WI38 (cell line): ENCODE measurements at regions not wholly inside any gene's neighbourhood (a gene's known extent, or its start where the extent isn't known, plus 50 kb on each side); places are given as distances from the start of the nearest gene placed in this dataset.

Source experiments
- H3K4me3 ChIP-seq: 2 replicates; pipeline ENCODE4 v1.5.1; 2011; ENCODE audit warnings: low read depth, mild to moderate bottlenecking, control low read depth, low read length
- TF ChIP-seq, protein P1 (sequence below): IDR thresholded peaks from 2 replicates; pipeline ENCODE4 v1.5.1; 2012; ENCODE audit warnings: low read depth, mild to moderate bottlenecking, control low read depth, low read length

DNA sequence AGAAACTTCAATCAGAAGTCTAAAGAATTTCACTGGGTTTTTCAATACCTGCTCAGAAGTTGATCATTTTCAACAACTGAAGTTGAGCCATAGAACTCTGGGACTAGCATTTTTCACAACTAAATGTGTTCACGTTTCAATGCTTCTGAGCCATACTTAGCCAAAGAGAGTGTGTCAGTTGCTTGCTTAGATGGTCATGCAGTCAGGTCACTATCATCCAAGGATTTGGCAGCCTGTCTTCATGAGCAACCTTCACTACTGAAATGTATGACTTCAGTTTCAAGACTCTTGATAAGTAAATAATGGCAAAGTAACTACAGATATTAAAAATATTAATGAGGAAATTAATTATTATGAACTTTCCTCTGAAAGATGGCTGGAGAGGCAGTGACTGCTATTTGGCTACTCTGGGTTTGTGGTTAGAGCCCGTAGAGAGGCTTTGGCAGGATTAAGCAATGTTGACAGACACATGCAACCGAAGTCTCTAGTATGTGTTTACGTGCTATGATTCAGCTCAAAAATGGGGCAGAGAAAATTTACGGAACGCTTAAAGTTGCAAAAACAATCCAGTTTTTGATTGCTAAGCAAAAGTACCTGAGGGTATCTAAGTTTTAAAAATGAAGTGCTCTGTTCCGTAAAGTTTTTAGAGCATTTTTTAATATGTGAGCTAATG, 133.8 kb downstream of the GMNC start:
- TF ChIP-seq, protein P1, sequence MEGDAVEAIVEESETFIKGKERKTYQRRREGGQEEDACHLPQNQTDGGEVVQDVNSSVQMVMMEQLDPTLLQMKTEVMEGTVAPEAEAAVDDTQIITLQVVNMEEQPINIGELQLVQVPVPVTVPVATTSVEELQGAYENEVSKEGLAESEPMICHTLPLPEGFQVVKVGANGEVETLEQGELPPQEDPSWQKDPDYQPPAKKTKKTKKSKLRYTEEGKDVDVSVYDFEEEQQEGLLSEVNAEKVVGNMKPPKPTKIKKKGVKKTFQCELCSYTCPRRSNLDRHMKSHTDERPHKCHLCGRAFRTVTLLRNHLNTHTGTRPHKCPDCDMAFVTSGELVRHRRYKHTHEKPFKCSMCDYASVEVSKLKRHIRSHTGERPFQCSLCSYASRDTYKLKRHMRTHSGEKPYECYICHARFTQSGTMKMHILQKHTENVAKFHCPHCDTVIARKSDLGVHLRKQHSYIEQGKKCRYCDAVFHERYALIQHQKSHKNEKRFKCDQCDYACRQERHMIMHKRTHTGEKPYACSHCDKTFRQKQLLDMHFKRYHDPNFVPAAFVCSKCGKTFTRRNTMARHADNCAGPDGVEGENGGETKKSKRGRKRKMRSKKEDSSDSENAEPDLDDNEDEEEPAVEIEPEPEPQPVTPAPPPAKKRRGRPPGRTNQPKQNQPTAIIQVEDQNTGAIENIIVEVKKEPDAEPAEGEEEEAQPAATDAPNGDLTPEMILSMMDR, result no peak
- no peak overlapping the region for H3K4me3 ChIP-seq

DNA sequence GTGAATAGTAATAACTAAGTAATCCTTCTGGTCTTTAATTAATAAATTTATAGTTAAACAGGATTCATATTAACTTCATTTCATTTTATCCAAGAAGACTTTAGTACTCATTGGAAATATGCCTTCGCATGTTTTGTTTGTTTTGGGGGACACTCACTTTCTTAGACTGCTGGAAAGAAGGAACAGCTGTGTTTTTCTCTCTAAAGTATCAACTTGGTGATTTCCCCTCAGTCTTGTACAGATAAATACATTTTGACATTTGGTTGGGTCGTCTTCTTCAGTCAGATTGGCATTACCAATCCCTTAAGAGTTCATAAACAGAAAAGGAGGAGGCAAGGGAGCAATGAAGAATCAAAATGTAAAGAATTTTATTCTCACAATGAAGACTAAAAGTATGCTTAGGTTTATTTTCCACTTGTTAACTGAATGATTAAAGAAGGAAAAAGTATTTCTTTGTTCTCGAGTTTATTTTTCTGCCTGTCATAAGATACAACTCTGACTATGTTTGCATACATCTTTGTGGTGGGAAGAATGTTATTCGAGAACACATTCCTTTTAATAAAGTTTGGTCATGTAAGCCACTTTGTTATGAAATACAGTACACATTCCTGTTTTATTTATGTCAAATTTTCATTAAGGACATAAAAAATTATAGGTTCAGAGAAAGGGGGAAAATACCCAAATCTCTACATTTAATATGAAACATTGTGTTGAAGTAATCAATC, 140.2 kb downstream of the GMNC start:
- no peak overlapping the region for H3K4me3 ChIP-seq
- TF ChIP-seq, protein P1, result no peak

DNA sequence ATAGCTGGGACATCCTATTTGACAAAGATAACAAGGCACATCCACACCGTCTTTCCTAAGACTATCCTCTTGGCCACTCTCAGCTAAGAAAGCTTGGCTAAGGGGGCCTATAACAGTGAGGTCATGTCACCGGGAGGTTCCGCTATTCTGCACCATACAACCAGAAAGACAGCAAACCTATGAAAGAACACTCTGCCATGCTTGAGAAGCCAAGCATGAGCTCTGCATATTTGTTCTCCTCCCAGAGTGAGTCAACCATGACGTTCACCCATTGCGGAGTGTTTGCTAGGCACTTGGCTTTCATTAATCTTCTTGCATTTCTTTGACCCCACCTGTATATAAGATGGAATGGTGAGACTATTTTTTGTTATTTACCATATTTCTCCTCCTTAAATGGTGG, 141.2 kb downstream of the GMNC start:
- no peak overlapping the region for H3K4me3 ChIP-seq
- TF ChIP-seq, protein P1, result no peak

- TF ChIP-seq, protein P1, result no peak
- peak overlapping the region; percentile 29 for H3K4me3 ChIP-seq
Measured at GRCh38 chr3:190718671-190719070, 143.8 kb downstream of the GMNC start.

DNA sequence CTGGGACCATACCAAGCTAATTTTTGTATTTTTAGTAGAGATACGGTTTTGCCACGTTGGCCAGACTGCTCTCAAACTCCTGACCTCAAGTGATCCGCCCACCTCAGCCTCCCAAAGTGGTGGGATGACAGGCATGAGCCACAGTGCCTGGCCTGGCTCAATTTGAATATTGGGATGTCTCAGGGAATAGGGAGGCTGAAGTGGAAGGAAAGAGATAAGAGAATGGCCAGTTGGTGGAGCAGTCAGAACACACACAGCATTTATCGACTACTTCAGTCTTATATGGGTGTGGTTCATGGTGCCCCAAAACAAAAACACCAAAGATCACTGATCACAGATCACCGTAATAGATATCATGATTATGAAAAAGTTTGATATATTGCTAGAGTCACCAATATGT, 144.4 kb downstream of the GMNC start:
- H3K4me3 ChIP-seq, result peak overlapping the region; percentile 29
- TF ChIP-seq, protein P1, result no peak

DNA sequence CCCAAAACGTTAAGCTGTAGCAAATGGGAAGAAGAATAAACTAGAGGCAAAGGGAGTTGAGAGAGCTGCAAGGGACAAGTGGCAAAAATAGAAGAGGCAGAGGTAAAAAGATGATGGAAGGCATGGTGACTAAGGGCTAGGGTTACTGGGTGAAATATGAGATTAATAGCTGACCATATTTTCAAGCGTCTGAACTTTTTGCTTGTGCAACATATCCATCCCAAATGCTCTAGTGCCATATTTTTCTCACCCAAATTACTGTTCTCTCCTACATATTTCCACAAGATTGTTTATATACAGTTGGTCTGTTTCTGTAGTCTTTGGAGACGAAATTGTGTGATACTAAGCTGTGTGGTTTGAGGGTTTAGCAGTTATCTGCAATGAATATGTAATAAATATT, 145.5 kb downstream of the GMNC start:
- H3K4me3 ChIP-seq, result no peak overlapping the region
- TF ChIP-seq, protein P1, result no peak

- TF ChIP-seq, protein P1, result no peak
- no peak overlapping the region for H3K4me3 ChIP-seq
Measured at GRCh38 chr3:190716211-190716610, 146.3 kb downstream of the GMNC start.
